DMS153 treated with DMSO at 0.1 percent for 48 hours (cell line): ENCODE measurements at regions not wholly inside any gene's neighbourhood (a gene's known extent, or its start where the extent isn't known, plus 50 kb on each side); places are given as distances from the start of the nearest gene placed in this dataset.
A peak's percentile ranks its signal among the peaks of the same experiment; 100 is the strongest.

ENCODE experiments used
- DNase-seq: peaks from one replicate; lab custom pipeline; 2025; ENCODE audit not compliant: unreplicated experiment; lab: John Stamatoyannopoulos, UW

- DNase-seq = no peak
These were observed 84.2 kb downstream of the ACKR3 start for GRCh38 chr2:236653863-236654262.

- no peak for DNase-seq
These were observed 84.9 kb downstream of the ACKR3 start for GRCh38 chr2:236654496-236654895.

GRCh38 chr2:236656166-236656565, 86.5 kb downstream of the ACKR3 start:
- no peak for DNase-seq

DNA sequence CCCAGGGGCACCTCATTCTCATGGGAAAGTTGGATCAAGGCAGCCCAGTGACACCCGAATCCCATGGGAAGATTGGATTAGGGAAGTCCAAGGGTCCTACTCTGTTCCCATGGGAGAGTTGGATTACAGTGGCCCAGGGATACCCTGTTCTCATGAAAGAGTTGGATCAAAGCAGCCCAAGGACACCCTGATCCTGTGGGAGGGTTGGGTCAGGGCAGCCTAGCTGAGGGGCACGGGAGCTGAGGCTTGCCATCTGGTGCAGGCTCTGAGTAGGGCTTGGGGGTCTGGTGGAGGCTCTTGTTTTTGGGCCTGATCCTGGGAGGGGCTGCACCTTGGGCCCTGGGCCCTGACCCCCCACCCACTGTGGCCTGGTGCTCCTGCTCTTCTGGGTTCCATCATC, 87.1 kb downstream of the ACKR3 start:
- DNase-seq = no peak

DNA sequence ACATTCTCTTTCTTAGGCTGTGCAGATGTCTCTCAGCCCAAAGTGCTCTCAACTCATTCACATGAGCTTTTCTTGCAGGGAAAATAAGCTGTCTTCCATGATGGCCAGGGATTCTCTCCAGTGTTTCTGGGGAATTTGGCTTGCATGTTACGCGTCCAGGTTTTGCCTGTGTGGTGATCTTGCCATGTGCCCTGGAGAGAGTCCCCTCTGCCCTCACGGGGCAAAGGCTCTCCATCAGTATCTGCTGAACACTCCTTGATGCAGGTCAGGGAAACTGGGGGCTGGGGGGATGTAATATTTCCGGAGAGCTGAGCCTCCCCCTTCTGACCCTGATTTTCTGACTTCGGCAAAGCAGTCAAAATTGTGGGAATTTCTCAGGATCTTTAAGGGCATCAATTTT, 87.6 kb downstream of the ACKR3 start:
- no peak for DNase-seq

DNA sequence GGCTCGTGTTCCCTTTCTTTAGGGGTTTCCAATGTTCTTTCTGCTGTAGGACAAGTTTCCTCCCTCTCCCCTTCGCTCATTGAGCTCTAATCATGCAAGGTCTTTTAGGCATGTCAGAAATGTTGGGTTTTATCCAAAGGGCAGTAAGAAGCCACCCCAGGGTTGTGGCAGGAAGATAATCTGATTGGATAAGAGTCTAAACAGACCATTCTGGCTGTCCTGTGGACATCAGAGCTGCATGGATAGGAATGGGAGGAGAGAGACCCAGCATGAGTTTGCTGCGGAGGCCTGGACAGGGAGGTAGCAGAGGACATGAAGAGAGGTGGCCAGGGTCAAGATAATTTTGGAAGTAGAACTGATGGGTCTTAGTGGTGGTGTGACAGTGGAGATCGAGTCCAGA, 88.2 kb downstream of the ACKR3 start:
- no peak for DNase-seq

DNA sequence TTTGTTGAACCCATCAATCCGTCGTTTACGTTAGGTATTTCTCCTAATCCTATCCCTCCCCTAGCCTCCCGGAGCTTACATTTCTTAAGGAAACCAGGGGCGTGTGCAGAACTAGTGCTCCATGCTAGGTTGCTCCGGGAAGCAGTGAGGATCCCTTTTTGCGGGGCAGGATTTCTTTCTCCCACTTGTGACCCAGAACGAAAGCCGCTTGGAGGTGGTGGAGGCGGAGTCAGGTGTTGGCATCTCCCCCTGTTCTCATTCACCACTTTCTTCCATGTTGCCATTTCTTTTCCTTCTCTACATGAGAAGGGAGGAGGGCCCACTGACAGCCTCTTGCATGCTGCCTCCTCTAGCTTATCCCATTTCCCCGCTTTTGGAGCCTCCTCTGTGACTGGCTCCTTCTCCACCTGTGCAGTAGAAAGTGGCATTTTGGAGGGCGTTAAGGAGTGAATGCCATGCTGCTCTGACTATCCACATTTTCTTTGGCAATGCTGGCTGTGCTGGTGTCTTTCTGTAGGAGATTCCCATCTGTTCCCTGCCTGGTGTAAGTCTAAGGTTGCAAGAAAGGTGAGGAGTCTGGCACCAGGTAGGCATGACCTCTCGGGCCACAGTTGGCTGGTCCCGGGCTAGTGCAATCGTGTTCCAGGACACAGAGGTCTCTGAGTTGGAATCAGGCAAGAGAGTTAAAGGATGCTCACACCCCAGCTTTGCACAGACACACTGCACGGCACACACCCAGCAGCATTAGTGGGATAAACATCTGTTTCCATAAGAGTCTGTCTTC, 89.5 kb downstream of the ACKR3 start:
- no peak for DNase-seq

DNA sequence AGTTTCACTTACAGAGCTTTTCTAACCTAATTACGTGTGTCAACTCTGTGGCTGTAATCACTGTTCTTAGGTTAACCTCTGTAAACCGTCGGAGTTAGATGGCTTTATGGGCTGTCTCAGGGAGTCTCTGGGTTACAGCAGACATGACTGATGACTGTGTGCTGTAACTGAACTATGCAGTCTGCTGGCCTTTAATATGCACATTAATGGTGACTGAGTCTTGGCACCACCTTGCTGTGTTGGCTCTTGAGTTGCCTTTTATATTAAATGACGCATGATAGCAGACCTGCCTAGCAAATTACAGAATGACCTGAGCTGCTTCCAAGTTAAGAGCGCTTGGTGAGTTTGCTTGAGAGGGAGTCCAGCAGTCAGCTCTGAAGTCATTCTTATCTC, 90.1 kb downstream of the ACKR3 start:
- DNase-seq = peak; percentile 32

- no peak for DNase-seq
These were observed 91.6 kb downstream of the ACKR3 start for GRCh38 chr2:236661061-236661761.

DNA sequence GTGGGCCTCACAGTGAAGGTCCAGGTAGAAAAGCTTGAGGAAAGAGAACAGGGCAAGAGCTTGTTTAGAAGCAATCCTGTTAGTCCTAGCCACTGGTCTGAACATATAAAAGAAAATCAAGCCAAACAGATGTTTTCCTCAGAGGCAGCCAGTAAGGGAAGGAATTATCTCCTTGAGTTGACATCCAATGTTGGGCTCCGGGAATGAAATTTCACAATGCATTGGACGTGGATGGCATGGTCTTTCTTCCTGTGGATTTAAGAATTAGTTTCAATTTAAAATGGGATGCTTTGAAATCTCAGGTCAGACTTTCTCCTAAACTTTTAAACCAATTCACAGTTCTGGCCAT, 92.1 kb downstream of the ACKR3 start:
- DNase-seq = no peak

- DNase-seq = no peak
These were observed 92.9 kb downstream of the ACKR3 start for GRCh38 chr2:236662231-236663185.

DNA sequence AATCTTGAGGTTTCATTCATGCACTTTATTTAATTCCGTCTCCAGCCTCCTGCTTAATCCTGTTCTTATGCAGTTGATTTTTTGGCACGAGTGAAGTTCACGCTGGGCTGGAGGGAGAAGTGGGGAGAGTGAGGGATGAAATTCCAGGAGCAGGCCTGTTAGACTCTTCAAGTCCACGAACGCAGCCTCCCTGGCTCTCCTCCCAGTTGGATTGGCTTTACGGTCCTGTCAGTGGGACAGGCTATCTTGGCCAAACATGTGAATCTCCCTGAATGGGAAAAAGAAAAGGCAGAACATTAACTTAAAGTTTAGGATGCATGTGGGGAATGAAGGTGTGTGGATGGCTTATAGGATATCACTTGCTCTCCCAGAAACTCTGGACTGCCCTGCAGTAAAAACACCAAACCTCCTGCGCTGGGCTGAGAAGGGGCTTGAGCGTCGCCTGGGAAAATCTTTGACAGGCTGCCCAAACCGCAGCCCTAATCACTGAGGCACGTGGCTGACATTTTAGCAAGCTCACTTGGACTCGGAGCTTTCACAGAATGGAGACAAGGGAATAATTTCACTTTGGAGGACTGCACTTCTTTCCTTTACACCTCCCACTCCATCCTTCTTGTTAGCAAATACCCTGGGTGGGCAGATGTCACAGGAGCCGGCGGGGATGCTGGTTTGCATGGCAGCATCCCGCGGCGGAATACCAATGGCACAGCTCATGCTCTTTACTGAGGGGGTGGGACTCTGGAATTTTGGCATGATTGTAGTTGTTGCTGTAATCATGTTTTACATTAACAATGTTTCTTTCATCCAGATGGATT, 93.9 kb downstream of the ACKR3 start:
- no peak for DNase-seq

GRCh38 chr2:236664136-236664535, 94.5 kb downstream of the ACKR3 start:
- DNase-seq = no peak

- no peak for DNase-seq
These were observed 95.5 kb downstream of the ACKR3 start for GRCh38 chr2:236665101-236665500.

GRCh38 chr2:236665572-236666118, 96.0 kb downstream of the ACKR3 start:
- DNase-seq = no peak

- no peak for DNase-seq
These were observed 97.1 kb downstream of the ACKR3 start for GRCh38 chr2:236666646-236667204.

DNA sequence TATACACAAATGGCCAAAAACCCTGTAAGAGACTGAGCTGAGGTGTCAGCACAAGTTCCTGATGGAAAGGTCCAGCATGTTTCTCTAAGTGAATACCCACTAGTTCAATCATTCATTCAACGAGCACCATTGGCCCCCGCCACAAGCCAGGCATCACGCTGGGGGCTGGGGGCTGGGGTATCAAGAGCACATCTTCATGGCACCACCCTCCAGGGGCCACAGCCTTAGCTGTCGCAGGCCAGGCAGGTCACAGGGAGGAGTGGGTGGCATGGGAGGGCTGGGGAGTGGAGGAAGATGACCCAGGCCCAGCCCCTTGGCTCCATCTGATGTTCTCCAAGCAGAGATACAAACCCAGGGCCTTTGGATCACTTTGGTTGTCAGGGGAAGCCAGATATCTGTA, 97.9 kb downstream of the ACKR3 start:
- DNase-seq = no peak

- DNase-seq = no peak
These were observed 98.9 kb downstream of the ACKR3 start for GRCh38 chr2:236668531-236668969.

GRCh38 chr2:236670235-236670620, 100.6 kb downstream of the ACKR3 start:
- DNase-seq = no peak

- no peak for DNase-seq
These were observed 102.4 kb downstream of the ACKR3 start for GRCh38 chr2:236671896-236672562.
